ENCODE measurements at regions not wholly inside any gene's neighbourhood (a gene's known extent, or its start where the extent isn't known, plus 50 kb on each side); places are given as distances from the start of the nearest gene placed in this dataset.

- TF ChIP-seq EP300 (IDR thresholded peaks at IDR 0.05): no peak
- no peak for TF ChIP-seq POLR2AphosphoS5 (IDR thresholded peaks at IDR 0.05)
These were observed 475.0 kb downstream of the DNAJB9 start for GRCh38 chr7:109044691-109045090.

Data from esophagus muscularis mucosa (tissue), 3 donors.